Testis (tissue), 2 donors: ENCODE measurements at regions not wholly inside any gene's neighbourhood (a gene's known extent, or its start where the extent isn't known, plus 50 kb on each side); places are given as distances from the start of the nearest gene placed in this dataset.

ENCODE experiments used
- DNase-seq: peaks from one replicate; pipeline ENCODE4 v3.0.0-alpha.2; 2019
- H3K27ac ChIP-seq, 2 donors: fragments of 200-600 bp; sonication (generic); one replicate each; pipeline ENCODE4 v1.5.1; 2019
- H3K27me3 ChIP-seq: fragments of 200-600 bp; sonication (generic); one replicate; pipeline ENCODE4 v1.5.1; 2019
- H3K36me3 ChIP-seq: fragments of 200-600 bp; sonication (generic); one replicate; pipeline ENCODE4 v1.5.1; 2017; ENCODE audit warnings: low read depth; ENCODE audit errors: missing control alignments
- H3K4me1 ChIP-seq: fragments of 200-600 bp; sonication (generic); one replicate; pipeline ENCODE4 v1.5.1; 2019
- H3K4me3 ChIP-seq, 2 donors: fragments of 200-600 bp; sonication (generic); one replicate each; pipeline ENCODE4 v1.5.1; 2017 to 2019
- H3K9me3 ChIP-seq: fragments of 200-600 bp; sonication (generic); one replicate; pipeline ENCODE4 v1.5.1; 2017
- CTCF ChIP-seq, 3 experiments: fragments of 450-650 bp in 2 of 3; fragments of 200-600 bp in 1 of 3; sonication (generic) in 1 of 3; IDR thresholded peaks; one replicate each; pipeline ENCODE4 v1.5.1; 2016 to 2019; ENCODE audit warnings: antibody characterized with exemption in 3 of 3, mild to moderate bottlenecking in 2 of 3, moderate library complexity in 1 of 3
- POLR2A ChIP-seq: fragments of 450-650 bp; IDR thresholded peaks from one replicate; pipeline ENCODE4 v1.6.1; 2017; ENCODE audit warnings: antibody characterized with exemption, mild to moderate bottlenecking, moderate library complexity
- WGBS, 2 donors: methylation state at CpG; one replicate each; pipeline ENCODE4 v1.1.5; 2018; 5-methylcytosine and 5-hydroxymethylcytosine counted together
- intact Hi-C: fragments of 100-400 bp; cut with DNase I; formaldehyde crosslinking; loops from one replicate; pipeline ENCODE4 v1.15.1; 2023; ENCODE audit warnings: low total_unique reads

GRCh38 chr17:71327376-71328059 lies 793.3 kb upstream of the SOX9 start:
- no peak for DNase-seq
- TF ChIP-seq POLR2A (no peak), CTCF (IDR thresholded peaks at IDR 0.05) (no peak)
- no peaks in the 10 kb centered on the region for H3K27me3 ChIP-seq
- no peak overlapping the region for H3K27ac ChIP-seq
- no peaks in the 10 kb centered on the region for H3K4me1 ChIP-seq
- intact Hi-C loops = no loop called here
- H3K36me3 ChIP-seq = no peaks in the 10 kb centered on the region
- WGBS, 2 donors = 65 to 80% methylated on average over 5 of the region's 5 CpGs
- H3K4me3 ChIP-seq = no peak overlapping the region
- no peaks in the 10 kb centered on the region for H3K9me3 ChIP-seq

- intact Hi-C loops = no loop called here
- 64 to 65% methylated on average over 5 of the region's 5 CpGs for WGBS, 2 donors
- H3K4me3 ChIP-seq = no peak overlapping the region
- H3K27me3 ChIP-seq = no peaks in the 10 kb centered on the region
- H3K27ac ChIP-seq = no peak overlapping the region
- H3K9me3 ChIP-seq = no peaks in the 10 kb centered on the region
- no peaks in the 10 kb centered on the region for H3K36me3 ChIP-seq
- TF ChIP-seq POLR2A = no peak
- no peak for TF ChIP-seq CTCF (IDR thresholded peaks at IDR 0.05)
- no peaks in the 10 kb centered on the region for H3K4me1 ChIP-seq
- no peak for DNase-seq
These were observed 791.3 kb upstream of the SOX9 start for GRCh38 chr17:71329310-71330098.

GRCh38 chr17:71330099-71330375 lies 790.8 kb upstream of the SOX9 start:
- 74 to 82% methylated on average over 2 of the region's 2 CpGs for WGBS, 2 donors
- Histone ChIP-seq H3K4me3 (no peak overlapping the region), H3K4me1 (no peaks in the 10 kb centered on the region), H3K27ac (no peak overlapping the region), H3K27me3 (no peaks in the 10 kb centered on the region), H3K9me3 (no peaks in the 10 kb centered on the region), H3K36me3 (no peaks in the 10 kb centered on the region)
- no peak for TF ChIP-seq POLR2A
- no peak for TF ChIP-seq CTCF (IDR thresholded peaks at IDR 0.05)
- no peak for DNase-seq
- intact Hi-C loops = no loop called here

GRCh38 chr17:71331754-71332325 lies 789.0 kb upstream of the SOX9 start:
- no peak overlapping the region for H3K4me3 ChIP-seq
- H3K9me3 ChIP-seq = no peaks in the 10 kb centered on the region
- no peaks in the 10 kb centered on the region for H3K27me3 ChIP-seq
- WGBS, 2 donors = 81 to 88% methylated on average over 5 of the region's 5 CpGs
- TF ChIP-seq CTCF (IDR thresholded peaks at IDR 0.05) (no peak), POLR2A (no peak)
- no peak overlapping the region for H3K27ac ChIP-seq
- no peak for DNase-seq
- intact Hi-C loops = no loop called here
- H3K36me3 ChIP-seq = no peaks in the 10 kb centered on the region
- no peaks in the 10 kb centered on the region for H3K4me1 ChIP-seq
